Activated naive CD8-positive, alpha-beta T cell treated with anti-CD3 and anti-CD28 coated beads for 36 hours (primary cell): ENCODE measurements at regions not wholly inside any gene's neighbourhood (a gene's known extent, or its start where the extent isn't known, plus 50 kb on each side); places are given as distances from the start of the nearest gene placed in this dataset.
"Not testable (repeated sequence)": the region's sequence is repeated elsewhere in the genome, so short reads cannot be mapped to it uniquely, and the experiment has no call there.

ENCODE experiments used
- DNase-seq: peaks from one replicate; pipeline ENCODE4 v3.0.0; 2021
- H3K27ac Mint-ChIP-seq: one replicate; pipeline ENCODE4 v1.8.0; 2022; ENCODE audit warnings: mild to moderate bottlenecking, moderate library complexity, mixed read lengths
- H3K27me3 Mint-ChIP-seq: one replicate; pipeline ENCODE4 v1.8.0; 2022; ENCODE audit warnings: mild to moderate bottlenecking, mixed read lengths
- H3K36me3 Mint-ChIP-seq: one replicate; pipeline ENCODE4 v1.8.0; 2021; ENCODE audit warnings: mild to moderate bottlenecking, mixed read lengths
- H3K4me1 Mint-ChIP-seq: one replicate; pipeline ENCODE4 v1.8.0; 2021; ENCODE audit warnings: mixed read lengths
- H3K4me3 Mint-ChIP-seq: one replicate; pipeline ENCODE4 v1.8.0; 2022; ENCODE audit warnings: mild to moderate bottlenecking, moderate library complexity, mixed read lengths
- H3K9me3 Mint-ChIP-seq: one replicate; pipeline ENCODE4 v1.8.0; 2022; ENCODE audit warnings: mixed read lengths

DNA sequence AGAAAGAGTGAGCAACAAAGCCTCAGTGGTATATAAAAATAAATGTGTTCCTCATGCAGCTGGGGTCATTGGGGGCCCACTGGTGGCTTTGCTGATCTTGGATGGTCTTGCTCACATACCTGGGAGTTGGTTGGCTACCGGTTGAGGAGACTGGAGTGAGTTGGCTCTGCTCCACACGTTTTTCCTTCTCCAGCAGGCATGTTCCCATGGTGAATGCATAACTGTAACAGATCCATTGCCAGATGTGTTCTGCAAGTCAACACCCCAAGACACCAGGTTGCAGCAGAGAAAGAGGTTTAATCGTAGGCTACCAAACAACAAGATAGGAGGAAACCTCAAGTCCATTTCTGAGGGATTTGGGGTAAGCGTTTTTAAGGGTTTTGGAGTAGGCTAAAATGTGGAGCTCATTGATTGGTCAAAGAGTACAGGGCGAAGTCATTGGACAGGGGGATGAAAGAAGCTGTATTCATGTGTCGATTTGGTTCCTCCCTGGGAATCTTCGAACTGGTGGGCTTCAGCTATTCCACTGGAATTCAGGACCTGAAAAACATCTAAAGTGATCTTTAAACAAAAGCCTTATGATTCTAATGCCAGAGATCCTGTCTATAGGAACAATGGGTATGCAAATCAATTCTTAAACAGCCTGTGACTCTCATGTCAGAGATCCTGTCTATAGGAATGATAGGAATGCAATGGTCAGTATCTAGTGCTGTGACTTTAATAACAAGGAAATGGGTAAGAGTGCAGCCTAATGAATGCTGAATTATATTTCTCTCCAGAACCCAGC lies 467.5 kb upstream of the C16orf82 start:
- H3K9me3 Mint-ChIP-seq = peaks cover 10% of the 10 kb centered on the region
- peaks cover 47% of the 10 kb centered on the region for H3K4me1 Mint-ChIP-seq
- DNase-seq = peak; percentile 11
- peaks cover 21% of the 10 kb centered on the region for H3K27me3 Mint-ChIP-seq
- H3K4me3 Mint-ChIP-seq = no peak overlapping the region
- peaks cover 25% of the 10 kb centered on the region for H3K36me3 Mint-ChIP-seq
- H3K27ac Mint-ChIP-seq = peak overlapping the region; percentile 88

DNA sequence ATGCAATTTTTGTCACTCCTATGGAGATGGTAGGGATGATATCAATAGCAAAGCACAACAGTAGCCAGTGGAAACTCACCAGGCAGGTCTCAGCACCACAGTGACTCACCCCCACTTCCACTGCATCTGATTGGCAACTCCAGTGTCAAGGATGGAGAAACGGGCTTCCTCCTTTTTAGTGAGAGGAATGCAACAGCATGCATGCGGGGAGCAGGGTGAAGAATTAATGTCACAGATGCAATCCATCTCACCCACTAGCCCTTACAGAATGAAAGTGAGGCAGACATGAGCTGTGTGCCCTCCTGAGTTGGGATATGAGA lies 467.0 kb upstream of the C16orf82 start:
- Mint-ChIP-seq H3K36me3 (peaks cover 25% of the 10 kb centered on the region), H3K27me3 (peaks cover 21% of the 10 kb centered on the region), H3K4me1 (peaks cover 44% of the 10 kb centered on the region), H3K27ac (peak overlapping the region; percentile 88), H3K4me3 (no peak overlapping the region), H3K9me3 (peaks cover 10% of the 10 kb centered on the region)
- DNase-seq = peak; percentile 11

DNA sequence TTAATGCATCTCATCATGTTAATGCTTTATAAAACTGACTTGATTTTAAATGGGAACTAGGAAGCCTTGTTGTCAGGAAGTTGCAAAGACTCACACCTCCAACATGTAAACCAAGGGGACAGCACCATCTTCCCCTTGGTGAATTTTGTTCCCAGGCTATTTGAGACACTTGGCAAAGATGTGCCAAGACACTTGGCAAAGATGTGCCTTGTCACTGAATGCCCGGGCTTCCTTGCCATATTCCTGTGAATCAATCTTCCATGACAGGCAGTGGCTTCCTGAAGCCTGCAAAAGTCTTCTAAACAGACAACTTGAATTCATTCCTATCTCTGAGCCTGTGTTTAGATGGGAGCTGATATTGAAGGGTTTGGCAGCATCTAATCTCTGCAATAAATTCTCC lies 465.4 kb upstream of the C16orf82 start:
- Mint-ChIP-seq H3K9me3 (peaks cover 9% of the 10 kb centered on the region), H3K4me3 (no peak overlapping the region)

DNA sequence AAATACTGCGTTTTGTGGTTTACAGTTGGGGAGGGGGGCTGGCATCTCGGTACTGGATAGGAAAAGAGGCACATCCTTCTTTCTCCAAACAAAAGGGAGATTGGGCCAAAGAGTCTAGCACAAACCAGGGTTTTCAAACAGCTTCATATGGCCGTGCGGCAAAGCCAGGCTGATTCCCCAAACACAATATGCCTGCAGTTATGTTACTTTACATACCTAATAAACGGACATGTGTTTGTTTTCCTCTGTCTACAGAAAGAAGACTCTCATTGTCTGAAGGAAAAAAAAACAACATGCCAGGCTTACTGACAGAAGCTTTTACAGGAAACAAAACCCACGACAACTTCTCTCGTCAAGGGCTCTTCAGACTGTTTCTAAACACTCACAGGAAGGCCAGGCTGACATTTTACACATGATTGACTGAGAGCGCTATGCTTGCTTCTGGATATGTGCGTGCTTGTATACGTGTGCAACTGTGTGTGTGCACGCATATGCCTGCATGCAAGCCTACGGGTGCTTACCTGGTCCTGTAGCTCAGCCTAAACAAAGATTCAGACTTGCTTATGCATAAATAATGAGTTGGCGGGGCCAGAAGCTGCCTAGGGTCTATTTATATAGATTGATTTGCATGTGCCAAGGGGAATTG lies 461.0 kb upstream of the C16orf82 start:
- DNase-seq = no peak
- Mint-ChIP-seq H3K27ac (no peak overlapping the region), H3K4me3 (no peak overlapping the region), H3K9me3 (peaks cover 4% of the 10 kb centered on the region), H3K36me3 (peaks cover 4% of the 10 kb centered on the region), H3K4me1 (peaks cover 19% of the 10 kb centered on the region), H3K27me3 (peaks cover 48% of the 10 kb centered on the region)

More for the DNA sequence above, 465.4 kb upstream of the C16orf82 start:
- peaks cover 25% of the 10 kb centered on the region for H3K27me3 Mint-ChIP-seq
- peaks cover 42% of the 10 kb centered on the region for H3K4me1 Mint-ChIP-seq
- DNase-seq = no peak
- H3K27ac Mint-ChIP-seq = peak overlapping the region; percentile 21
- peaks cover 17% of the 10 kb centered on the region for H3K36me3 Mint-ChIP-seq

DNA sequence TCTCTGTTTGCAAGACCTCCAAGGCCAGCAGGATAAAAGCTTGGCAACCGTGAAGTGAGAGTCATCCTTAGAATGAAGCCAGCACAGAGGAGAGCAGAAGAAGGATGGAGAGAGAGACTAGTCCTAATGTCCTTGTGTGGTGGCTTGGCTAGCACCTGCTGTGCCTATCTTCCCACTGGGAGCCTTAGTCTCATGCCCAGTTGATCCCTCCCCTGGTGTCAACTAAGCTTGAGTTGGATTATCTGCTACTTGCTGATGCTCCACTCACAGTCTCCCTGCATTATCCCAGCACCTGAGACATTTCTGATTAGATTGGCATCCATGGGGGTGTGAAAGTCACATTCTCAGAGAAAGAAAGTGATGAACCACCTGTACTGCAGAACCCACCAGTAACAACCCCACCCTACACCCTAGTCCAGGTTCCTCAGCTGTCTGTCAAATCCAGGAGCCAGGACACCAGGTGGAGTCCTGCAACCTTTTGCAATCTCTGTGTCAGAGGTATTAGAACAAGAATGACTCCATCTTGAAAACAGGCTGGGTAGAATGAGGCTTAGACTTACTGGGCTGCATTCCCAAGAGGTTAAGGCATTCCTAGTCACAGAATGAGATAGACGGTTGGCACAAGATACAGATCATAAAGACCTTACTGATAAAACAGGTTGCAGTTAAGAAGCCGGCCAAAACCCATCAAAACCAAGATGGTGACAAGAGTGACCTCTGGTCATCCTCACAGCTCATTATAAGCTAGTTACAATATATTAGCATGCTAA lies 460.2 kb upstream of the C16orf82 start:
- DNase-seq = no peak
- Mint-ChIP-seq H3K4me1 (peaks cover 12% of the 10 kb centered on the region), H3K36me3 (peaks cover 4% of the 10 kb centered on the region), H3K27ac (no peak overlapping the region), H3K4me3 (no peak overlapping the region), H3K27me3 (peaks cover 50% of the 10 kb centered on the region), H3K9me3 (peaks cover 4% of the 10 kb centered on the region)

DNA sequence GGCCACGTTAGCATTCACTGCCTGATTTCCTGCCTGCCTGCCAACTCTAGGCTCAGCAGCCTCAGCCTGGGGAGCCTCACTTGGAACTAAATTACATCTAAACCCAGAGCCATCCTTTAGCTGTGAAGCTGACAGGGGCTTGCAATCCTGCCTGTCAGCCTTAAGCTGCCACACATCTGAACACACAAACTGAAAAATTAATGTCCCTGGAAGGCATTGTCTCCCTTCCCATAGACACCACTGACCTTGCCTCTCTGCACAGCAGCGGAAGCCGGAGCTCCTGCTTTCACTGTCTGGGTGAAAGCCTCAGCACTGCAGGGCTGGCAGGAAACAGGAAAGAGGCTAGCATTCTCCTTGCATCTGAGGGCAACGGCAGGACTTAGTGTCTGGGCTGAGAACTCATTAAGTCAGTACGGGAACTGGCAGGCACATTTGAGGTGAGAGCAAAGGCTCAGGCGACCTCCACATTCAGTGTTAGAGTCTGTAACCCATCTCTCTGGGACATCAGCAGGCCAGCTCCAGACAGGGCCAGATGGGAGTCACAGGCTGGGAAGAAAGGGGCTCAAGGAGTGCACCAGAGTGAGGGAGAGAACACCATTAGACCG lies 452.4 kb upstream of the C16orf82 start:
- Mint-ChIP-seq H3K9me3 (peaks cover 10% of the 10 kb centered on the region), H3K36me3 (no peaks in the 10 kb centered on the region), H3K27me3 (peaks cover 52% of the 10 kb centered on the region), H3K27ac (no peak overlapping the region), H3K4me3 (no peak overlapping the region), H3K4me1 (peaks cover 6% of the 10 kb centered on the region)
- no peak for DNase-seq

DNA sequence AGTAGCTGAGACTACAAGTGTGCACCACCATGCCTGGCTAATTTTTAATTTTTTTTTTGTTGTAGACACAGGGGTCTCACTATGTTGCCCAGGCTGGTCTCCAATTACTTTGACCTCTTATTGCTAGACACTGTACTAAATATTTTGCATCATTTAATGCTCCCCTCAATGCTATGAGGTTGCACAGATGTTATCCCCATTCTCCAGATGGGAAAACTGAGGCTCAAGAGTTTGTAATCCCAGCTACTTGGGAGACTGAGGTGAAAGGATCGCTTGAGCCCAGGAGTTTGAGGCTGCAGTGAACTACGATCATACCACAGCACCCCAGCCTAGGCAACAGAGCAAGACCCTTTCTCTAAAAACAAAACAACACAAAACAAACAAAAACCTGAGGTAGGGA lies 443.3 kb upstream of the C16orf82 start:
- Mint-ChIP-seq H3K4me1 (peaks cover 5% of the 10 kb centered on the region), H3K36me3 (no peaks in the 10 kb centered on the region), H3K4me3 (no peak overlapping the region), H3K27me3 (peaks cover 57% of the 10 kb centered on the region), H3K27ac (no peak overlapping the region), H3K9me3 (peaks cover 17% of the 10 kb centered on the region)
- DNase-seq = no peak

DNA sequence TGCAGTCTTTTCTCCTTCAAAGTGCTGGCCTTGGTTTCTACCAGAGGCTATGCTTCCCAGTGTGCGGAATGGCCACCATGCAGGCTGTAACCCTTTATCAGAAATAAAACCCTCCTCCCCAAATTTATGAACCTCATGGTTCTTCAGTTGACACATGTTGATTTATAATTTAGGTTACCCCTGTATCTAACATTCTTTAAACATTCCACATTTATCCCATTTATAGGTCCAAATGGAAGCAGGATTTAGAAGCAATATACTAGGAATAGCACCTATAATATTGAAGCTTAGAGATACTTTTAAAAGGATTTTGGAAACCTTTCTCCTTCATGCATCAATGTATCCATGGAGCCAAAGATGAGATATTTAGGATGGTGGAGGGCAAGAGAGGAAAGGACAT lies 438.8 kb upstream of the C16orf82 start:
- H3K27me3 Mint-ChIP-seq = peaks cover 19% of the 10 kb centered on the region
- peaks cover 25% of the 10 kb centered on the region for H3K9me3 Mint-ChIP-seq
- H3K4me3 Mint-ChIP-seq = no peak overlapping the region
- H3K27ac Mint-ChIP-seq = no peak overlapping the region
- DNase-seq = no peak
- peaks cover 5% of the 10 kb centered on the region for H3K4me1 Mint-ChIP-seq
- no peaks in the 10 kb centered on the region for H3K36me3 Mint-ChIP-seq

DNA sequence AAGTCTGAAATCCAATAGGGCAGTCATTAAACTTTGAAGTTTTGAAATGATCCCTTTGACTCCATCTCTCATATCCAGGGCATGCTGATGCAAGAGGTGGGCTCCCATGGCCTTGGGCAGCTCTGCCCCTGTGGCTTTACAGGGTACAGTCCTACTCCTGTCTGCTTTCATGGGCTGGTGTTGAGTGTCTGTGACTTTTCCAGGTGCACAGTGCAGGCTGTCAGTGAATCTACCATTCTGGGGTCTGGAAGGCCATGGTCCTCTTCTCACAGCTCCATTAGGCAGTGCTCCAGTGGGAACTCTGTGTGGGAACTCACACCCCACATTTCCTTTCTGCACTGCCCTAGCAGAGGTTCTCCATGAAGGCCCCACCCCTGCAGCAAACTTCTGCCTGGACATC lies 435.4 kb upstream of the C16orf82 start:
- not testable (repeated sequence) for DNase-seq, H3K36me3 Mint-ChIP-seq, H3K4me1 Mint-ChIP-seq, H3K4me3 Mint-ChIP-seq, H3K27ac Mint-ChIP-seq, H3K27me3 Mint-ChIP-seq
- peaks cover 25% of the 10 kb centered on the region for H3K9me3 Mint-ChIP-seq

DNA sequence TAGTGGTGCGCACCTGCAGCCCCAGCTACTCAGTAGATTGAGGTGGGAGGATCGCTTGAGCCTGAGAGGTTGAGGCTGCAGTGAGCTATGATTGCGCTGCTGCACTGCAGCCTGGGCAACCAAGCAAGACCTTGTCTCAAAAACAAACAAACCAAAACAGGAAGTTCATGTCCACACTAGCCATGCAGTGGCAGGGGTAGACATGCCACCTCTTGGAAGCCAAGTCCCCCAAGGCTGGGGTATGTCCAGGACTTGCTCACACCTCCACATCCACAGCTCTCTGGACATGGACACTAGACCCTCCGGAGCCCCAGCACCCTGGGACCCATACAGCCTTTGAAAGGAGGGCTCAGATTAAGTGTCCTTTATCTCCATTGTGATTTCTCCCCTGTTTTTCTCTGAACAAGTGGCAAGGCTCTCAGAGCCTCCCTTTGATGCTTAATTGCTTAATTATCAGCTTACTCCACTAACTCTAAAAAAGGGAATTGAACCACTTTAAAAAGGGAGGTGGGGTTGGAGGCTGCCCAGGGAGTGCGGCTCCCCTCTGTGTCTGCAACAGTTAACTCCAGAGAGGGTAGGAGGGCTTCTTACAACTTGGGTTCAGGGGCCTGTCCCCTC lies 424.6 kb upstream of the C16orf82 start:
- H3K36me3 Mint-ChIP-seq = no peaks in the 10 kb centered on the region
- no peak for DNase-seq
- peaks cover 11% of the 10 kb centered on the region for H3K4me1 Mint-ChIP-seq
- no peak overlapping the region for H3K4me3 Mint-ChIP-seq
- H3K27me3 Mint-ChIP-seq = peaks cover 21% of the 10 kb centered on the region
- no peaks in the 10 kb centered on the region for H3K9me3 Mint-ChIP-seq
- no peak overlapping the region for H3K27ac Mint-ChIP-seq

DNA sequence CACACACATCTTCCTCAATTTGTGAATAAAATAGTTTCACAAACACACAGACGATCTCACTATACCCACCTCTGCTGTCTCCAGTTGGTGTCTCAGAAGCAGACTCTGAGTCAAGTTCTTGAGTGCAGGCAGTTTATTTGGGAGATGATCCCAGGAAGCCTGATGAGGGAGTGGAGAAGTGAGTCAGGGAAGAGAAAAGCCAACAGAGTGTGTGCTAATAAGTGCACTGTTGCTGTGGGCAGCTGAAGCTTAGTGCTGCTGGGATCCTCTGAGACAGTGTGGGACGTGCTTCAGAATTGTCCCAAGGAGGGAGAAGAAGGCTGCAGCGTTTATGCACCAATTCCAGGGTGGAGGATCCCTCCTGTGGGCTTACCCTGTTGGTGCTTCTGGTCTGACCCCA lies 423.2 kb upstream of the C16orf82 start:
- no peaks in the 10 kb centered on the region for H3K36me3 Mint-ChIP-seq
- no peaks in the 10 kb centered on the region for H3K9me3 Mint-ChIP-seq
- DNase-seq = no peak
- peaks cover 11% of the 10 kb centered on the region for H3K4me1 Mint-ChIP-seq
- H3K27me3 Mint-ChIP-seq = peaks cover 25% of the 10 kb centered on the region
- no peak overlapping the region for H3K4me3 Mint-ChIP-seq
- H3K27ac Mint-ChIP-seq = no peak overlapping the region

DNA sequence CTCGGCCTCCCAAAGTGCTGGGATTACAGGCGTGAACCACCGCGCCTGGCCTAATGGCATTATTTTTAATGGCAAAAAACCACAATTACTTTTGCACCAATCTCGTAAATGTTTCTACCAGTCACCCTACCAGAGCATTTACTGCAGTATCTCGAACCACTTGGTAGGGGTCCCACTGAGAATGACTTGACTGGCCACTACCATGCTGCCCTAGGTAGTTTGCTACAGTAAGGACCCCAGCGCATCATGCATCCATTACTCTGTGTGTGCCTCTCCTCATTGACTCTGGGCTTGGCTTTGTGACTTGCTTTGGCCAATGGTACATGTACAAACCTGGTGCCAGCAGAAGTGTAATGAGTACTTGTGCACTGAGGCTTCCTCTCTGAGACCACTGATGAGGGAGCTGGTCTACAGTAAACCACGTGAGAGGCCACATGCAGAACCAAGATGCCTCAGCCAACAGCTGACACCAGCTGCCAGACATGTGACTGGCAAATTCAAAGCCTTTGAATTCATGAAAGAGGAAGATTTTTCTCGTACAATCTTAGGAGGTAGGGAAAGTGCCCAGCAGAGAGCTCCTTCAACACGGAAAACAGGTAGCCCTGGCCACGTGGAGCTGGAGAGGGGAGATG lies 421.7 kb upstream of the C16orf82 start:
- Mint-ChIP-seq H3K27me3 (peaks cover 22% of the 10 kb centered on the region), H3K36me3 (no peaks in the 10 kb centered on the region), H3K9me3 (no peaks in the 10 kb centered on the region), H3K27ac (no peak overlapping the region), H3K4me3 (no peak overlapping the region), H3K4me1 (peaks cover 11% of the 10 kb centered on the region)
- DNase-seq = no peak

DNA sequence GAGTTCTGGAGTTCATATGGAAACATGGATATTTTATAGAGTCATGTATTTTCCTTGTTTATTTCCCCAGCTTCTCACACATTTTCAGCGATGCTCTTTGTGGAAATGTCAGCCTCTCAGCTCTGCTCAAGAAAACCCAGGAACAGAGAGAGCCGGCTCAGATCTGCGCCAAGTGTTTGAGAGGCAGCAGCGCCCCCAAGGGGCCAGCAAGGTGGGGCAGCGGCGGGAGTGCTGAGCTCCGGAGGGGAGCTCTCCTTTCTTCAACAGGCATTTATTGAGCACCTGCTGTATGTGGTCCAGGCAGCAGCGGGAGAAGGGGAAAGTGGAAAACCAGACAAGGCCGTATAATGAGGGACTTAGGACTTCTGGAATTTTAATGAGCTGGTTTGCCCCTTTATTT lies 421.1 kb upstream of the C16orf82 start:
- Mint-ChIP-seq H3K27ac (no peak overlapping the region), H3K4me3 (no peak overlapping the region), H3K9me3 (no peaks in the 10 kb centered on the region), H3K27me3 (peaks cover 22% of the 10 kb centered on the region), H3K36me3 (no peaks in the 10 kb centered on the region), H3K4me1 (peaks cover 11% of the 10 kb centered on the region)
- peak; percentile 39 for DNase-seq

DNA sequence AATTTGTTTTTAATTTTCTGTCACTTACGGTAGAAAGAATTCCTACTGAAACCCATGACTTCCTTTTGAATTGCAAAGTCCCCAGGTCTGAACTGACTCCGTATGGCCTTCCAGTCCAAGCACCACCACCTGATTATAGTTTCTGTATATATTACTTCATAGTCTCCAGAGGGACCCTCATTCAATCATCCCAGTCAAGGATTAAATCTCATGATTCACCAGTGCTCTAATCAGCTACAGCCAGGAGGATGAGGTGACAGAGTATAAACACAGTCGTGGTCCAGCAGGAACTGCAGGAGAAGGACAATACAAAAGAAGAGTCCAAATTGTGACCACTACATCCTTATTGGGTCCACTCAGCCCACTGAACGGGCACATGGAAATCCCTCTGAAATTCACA lies 418.9 kb upstream of the C16orf82 start:
- Mint-ChIP-seq H3K4me3 (no peak overlapping the region), H3K27ac (no peak overlapping the region), H3K36me3 (no peaks in the 10 kb centered on the region), H3K4me1 (peaks cover 11% of the 10 kb centered on the region), H3K9me3 (no peaks in the 10 kb centered on the region), H3K27me3 (peaks cover 27% of the 10 kb centered on the region)
- DNase-seq = no peak
